ENCODE measurements at regions not wholly inside any gene's neighbourhood (a gene's known extent, or its start where the extent isn't known, plus 50 kb on each side); places are given as distances from the start of the nearest gene placed in this dataset.

DNA sequence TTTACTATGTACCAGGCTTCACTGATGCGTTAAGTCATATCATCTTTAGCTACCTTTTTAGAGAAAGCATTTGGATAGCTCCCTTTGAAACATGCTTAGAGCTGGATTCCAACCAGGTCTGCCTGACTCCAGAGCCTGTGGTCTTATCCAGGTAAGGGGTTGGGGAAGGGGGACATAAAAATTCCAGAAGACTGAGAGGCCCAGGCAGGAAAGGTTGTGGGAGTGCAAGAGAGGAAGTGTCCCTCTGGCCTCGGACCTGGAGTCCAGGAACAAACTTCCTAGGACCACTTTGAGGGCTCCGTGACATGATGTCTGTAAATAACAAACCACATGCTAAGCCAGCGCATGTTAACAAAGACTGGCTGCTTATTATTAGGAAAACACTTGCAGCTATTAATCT lies 163.0 kb upstream of the KCNG1 start:
- TF ChIP-seq, protein P1, sequence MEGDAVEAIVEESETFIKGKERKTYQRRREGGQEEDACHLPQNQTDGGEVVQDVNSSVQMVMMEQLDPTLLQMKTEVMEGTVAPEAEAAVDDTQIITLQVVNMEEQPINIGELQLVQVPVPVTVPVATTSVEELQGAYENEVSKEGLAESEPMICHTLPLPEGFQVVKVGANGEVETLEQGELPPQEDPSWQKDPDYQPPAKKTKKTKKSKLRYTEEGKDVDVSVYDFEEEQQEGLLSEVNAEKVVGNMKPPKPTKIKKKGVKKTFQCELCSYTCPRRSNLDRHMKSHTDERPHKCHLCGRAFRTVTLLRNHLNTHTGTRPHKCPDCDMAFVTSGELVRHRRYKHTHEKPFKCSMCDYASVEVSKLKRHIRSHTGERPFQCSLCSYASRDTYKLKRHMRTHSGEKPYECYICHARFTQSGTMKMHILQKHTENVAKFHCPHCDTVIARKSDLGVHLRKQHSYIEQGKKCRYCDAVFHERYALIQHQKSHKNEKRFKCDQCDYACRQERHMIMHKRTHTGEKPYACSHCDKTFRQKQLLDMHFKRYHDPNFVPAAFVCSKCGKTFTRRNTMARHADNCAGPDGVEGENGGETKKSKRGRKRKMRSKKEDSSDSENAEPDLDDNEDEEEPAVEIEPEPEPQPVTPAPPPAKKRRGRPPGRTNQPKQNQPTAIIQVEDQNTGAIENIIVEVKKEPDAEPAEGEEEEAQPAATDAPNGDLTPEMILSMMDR (IDR thresholded peaks at IDR 0.05): no peak
- no peak for TF ChIP-seq EP300 (IDR thresholded peaks at IDR 0.05)
- TF ChIP-seq PBX3 (IDR thresholded peaks at IDR 0.05): no peak
